Right hindlimb (tissue), 1 donor: ENCODE measurements at regions not wholly inside any gene's neighbourhood (a gene's known extent, or its start where the extent isn't known, plus 50 kb on each side); places are given as distances from the start of the nearest gene placed in this dataset.

Source experiments
- DNase-seq: peaks from one replicate; pipeline ENCODE4 v3.0.0-alpha.2; 2018

GRCh38 chr16:77668201-77668600 is 54.1 kb upstream of the NUDT7 start:
- no peak for DNase-seq

GRCh38 chr16:77669057-77669456 is 53.3 kb upstream of the NUDT7 start:
- DNase-seq, result no peak
